ENCODE measurements at regions not wholly inside any gene's neighbourhood (a gene's known extent, or its start where the extent isn't known, plus 50 kb on each side); places are given as distances from the start of the nearest gene placed in this dataset.

GRCh38 chr2:164287056-164287455, 334.2 kb downstream of the GRB14 start:
- no peak overlapping the region for H3K27ac ChIP-seq
- intact Hi-C loops (cut with DNase I) = no loop called here
- H3K36me3 ChIP-seq = no peaks in the 10 kb centered on the region
- H3K9me3 ChIP-seq = no peaks in the 10 kb centered on the region
- H3K4me3 ChIP-seq = no peak overlapping the region
- no peak for DNase-seq (ENCODE audit: extremely low spot score in 2 of 2)
- TF ChIP-seq POLR2AphosphoS5 (IDR thresholded peaks at IDR 0.05; ENCODE audit: insufficient read depth in 1 of 2, low read depth in 1 of 2) = no peak
- no peak for TF ChIP-seq POLR2A (IDR thresholded peaks at IDR 0.05)
- no peak for TF ChIP-seq CTCF (IDR thresholded peaks at IDR 0.05)
- H3K4me1 ChIP-seq = no peaks in the 10 kb centered on the region
- no peaks in the 10 kb centered on the region for H3K27me3 ChIP-seq

DNA sequence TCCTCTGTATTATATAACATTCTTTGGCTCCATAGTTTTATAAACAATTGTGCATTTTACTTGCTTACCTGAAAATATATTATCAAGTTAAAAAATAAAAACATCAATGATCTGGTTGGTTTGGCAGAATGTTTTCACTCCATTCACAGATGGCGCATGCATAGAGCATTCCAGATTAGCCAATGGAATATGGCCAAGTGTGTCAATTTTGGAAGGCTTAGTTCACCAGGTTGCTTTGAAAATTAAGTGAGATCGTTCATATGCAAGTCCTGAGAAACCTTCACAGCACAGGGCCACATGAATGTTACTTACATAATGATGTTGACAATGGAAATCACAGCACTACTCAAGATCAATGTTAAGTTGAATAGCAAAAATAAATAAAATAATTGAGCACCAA, 335.7 kb downstream of the GRB14 start:
- no peak for DNase-seq (ENCODE audit: extremely low spot score in 2 of 2)
- no peaks in the 10 kb centered on the region for H3K9me3 ChIP-seq
- intact Hi-C loops (cut with DNase I) = no loop called here
- H3K4me3 ChIP-seq = no peak overlapping the region
- TF ChIP-seq POLR2A (IDR thresholded peaks at IDR 0.05) = no peak
- no peak for TF ChIP-seq POLR2AphosphoS5 (IDR thresholded peaks at IDR 0.05; ENCODE audit: insufficient read depth in 1 of 2, low read depth in 1 of 2)
- no peak for TF ChIP-seq CTCF (IDR thresholded peaks at IDR 0.05)
- H3K4me1 ChIP-seq = no peaks in the 10 kb centered on the region
- H3K36me3 ChIP-seq = no peaks in the 10 kb centered on the region
- no peaks in the 10 kb centered on the region for H3K27me3 ChIP-seq
- no peak overlapping the region for H3K27ac ChIP-seq

GRCh38 chr2:164281896-164282295, 339.4 kb downstream of the GRB14 start:
- Histone ChIP-seq H3K27ac (no peak overlapping the region), H3K9me3 (no peaks in the 10 kb centered on the region), H3K4me1 (no peaks in the 10 kb centered on the region), H3K4me3 (no peak overlapping the region), H3K27me3 (no peaks in the 10 kb centered on the region), H3K36me3 (no peaks in the 10 kb centered on the region)
- DNase-seq (ENCODE audit: extremely low spot score in 2 of 2) = no peak
- TF ChIP-seq POLR2A (IDR thresholded peaks at IDR 0.05) = no peak
- TF ChIP-seq CTCF (IDR thresholded peaks at IDR 0.05) = no peak
- no peak for TF ChIP-seq POLR2AphosphoS5 (IDR thresholded peaks at IDR 0.05; ENCODE audit: insufficient read depth in 1 of 2, low read depth in 1 of 2)
- intact Hi-C loops (cut with DNase I) = no loop called here

DNA sequence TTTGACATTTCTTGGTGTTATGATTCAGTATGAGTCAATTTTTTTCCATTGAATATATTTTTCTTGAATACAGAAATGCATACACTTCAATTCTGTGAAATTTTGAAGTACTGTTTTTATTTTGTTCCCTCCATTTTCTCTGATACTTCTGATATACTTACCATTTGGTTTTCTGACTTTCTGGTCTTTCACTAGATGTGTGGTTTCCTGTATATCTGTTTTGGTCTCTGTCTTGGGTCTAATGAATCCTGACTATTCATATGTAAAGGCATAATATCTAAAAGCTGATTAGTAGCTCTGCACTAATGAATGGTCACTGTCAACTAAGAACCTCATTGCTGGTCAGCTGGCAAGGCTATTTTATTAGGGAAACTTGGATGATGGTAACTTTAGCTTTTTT, 345.6 kb downstream of the GRB14 start:
- intact Hi-C loops (cut with DNase I) = no loop called here
- Histone ChIP-seq H3K36me3 (no peaks in the 10 kb centered on the region), H3K4me1 (no peaks in the 10 kb centered on the region), H3K9me3 (no peaks in the 10 kb centered on the region), H3K27me3 (no peaks in the 10 kb centered on the region), H3K4me3 (no peak overlapping the region), H3K27ac (no peak overlapping the region)
- TF ChIP-seq POLR2AphosphoS5 (IDR thresholded peaks at IDR 0.05; ENCODE audit: insufficient read depth in 1 of 2, low read depth in 1 of 2) (no peak), CTCF (IDR thresholded peaks at IDR 0.05) (no peak), POLR2A (IDR thresholded peaks at IDR 0.05) (no peak)
- no peak for DNase-seq (ENCODE audit: extremely low spot score in 2 of 2)

DNA sequence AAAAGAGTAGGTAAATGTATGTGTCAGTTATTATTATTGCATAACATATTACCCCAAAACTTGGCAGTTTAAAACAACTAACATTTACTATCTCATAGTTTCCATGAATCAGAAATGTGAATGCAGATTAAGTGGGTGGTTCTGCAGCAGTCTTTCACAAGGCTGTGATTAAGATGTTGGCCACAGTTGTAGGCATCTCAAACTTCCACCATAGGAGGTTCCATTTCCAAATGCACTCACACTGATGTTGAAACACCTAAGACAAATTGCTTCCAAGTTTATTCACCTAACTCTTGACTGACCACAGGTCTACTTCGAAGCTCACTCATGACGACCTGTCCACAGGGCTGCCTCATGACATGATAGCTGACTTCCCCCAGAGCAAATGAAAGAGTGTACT, 360.8 kb downstream of the GRB14 start:
- Histone ChIP-seq H3K4me1 (no peaks in the 10 kb centered on the region), H3K36me3 (no peaks in the 10 kb centered on the region), H3K27ac (no peak overlapping the region), H3K27me3 (no peaks in the 10 kb centered on the region), H3K4me3 (no peak overlapping the region), H3K9me3 (no peaks in the 10 kb centered on the region)
- no peak for DNase-seq (ENCODE audit: extremely low spot score in 2 of 2)
- TF ChIP-seq POLR2A (IDR thresholded peaks at IDR 0.05) (no peak), CTCF (IDR thresholded peaks at IDR 0.05) (no peak), POLR2AphosphoS5 (IDR thresholded peaks at IDR 0.05; ENCODE audit: insufficient read depth in 1 of 2, low read depth in 1 of 2) (no peak)
- intact Hi-C loops (cut with DNase I) = no loop called here

Data from vagina (tissue), 2 donors.